LoVo (cell line): ENCODE measurements at regions not wholly inside any gene's neighbourhood (a gene's known extent, or its start where the extent isn't known, plus 50 kb on each side); places are given as distances from the start of the nearest gene placed in this dataset.
"Not testable (repeated sequence)": the region's sequence is repeated elsewhere in the genome, so short reads cannot be mapped to it uniquely, and the experiment has no call there.

Experiments used
- DNase-seq: peaks from one replicate; pipeline ENCODE4 v3.0.0-alpha.2; 2016; ENCODE audit warnings: low spot score

DNA sequence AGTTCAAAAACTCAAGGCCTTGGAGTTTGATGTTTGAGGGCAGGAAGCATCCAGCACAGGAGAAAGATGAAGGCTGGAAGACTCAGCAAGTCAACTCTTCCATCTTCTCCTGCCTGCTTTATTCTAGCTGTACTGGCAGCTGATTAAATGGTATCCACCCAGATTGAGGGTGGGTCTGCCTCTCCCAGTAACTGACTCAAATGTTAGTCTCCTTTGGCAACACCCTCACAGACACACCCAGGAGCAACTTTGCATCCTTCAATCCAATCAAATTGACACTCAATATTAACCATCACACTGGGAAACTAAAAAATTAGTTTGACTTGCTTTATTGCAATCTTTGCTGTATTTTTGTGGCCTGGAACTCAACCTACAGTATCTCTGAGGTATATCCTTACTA lies 230.5 kb upstream of the TARS1 start:
- not testable (repeated sequence) for DNase-seq

DNA sequence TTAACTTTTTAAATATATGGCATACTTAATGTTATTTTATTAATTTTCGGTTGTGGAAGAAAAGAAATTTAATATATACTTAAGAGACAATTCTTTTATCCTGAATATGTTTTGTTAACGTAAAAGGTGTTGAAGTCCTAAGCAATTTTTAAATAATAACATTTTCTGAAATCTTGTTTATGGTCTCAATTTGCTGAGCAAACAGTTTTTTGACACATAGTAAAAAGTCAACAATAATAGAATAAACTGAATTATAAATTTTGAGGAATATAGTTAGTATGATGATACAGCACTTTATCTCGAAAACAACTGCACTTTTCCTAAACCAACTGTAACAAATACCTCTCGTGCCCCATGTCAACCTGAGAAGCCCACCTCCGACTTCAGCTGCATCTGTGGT lies 229.8 kb upstream of the TARS1 start:
- no peak for DNase-seq

DNA sequence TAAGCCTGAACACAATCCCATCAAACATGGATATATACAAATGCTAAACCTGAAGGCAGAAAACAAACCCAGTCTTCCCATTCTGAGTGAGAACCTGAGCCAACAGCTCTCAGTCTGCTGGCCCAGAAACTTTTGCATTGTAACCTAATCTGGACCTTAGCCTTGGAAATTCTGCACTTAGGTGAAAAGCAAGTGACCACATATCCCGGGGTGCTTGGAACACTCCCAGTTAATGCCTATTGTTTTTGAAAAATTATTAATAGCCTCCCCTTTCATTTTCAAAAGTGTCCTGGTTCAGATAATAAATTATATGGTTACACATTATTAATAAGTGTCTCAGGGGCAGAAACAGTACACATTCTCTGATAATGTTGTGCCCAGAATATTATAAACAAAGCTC lies 228.3 kb upstream of the TARS1 start:
- DNase-seq, result no peak

DNA sequence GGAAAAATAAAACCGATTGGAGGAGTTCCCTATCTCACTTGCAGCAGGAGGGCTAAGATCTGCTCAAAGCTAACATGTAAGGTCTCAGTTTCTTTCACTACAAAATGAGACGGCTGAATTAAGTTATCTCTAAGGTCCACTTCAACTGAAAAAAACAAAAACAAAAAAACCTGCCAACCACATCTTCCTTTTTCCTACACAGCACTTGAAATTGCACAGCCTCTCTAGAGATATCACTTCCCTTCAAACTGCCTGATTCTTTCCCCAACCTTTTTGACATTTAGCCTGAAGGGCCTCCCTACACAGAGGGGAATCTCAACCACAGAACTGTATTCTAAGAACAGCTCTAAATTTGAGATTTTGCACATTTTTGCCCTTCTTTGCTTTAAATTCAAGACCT lies 227.9 kb upstream of the TARS1 start:
- DNase-seq, result no peak

DNA sequence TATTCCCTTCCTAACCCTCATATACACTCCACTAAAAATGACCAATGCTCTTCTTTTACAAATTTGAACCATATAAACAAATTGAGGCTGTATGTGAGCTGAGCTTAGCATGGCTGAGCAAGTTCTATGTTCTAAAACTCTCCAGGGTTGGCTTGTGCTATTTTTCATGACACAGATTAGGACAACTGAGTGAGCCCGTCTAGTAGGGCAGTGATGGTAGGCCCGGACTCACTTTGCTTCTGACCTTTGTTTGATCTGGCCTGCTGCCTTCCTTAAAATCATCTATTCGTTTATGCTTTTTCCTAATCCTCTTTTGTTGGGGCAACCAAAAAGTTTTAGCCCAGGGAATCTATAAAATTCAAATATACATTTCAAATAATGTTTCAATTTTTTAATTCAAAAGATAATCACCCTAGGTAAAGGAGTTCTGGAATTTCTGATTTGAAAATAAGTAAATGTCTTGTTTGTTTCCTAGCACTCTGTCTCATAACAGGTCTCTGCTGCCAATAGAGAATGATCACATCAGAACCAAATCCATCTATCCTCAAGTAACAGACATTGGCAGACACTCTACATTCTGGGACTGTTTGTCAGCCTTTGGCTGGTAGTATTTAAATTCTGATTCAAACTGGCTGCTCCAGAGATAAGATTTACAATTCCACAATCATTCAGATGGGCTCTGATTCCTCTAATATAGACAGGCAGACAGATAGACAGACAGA lies 217.0 kb upstream of the TARS1 start:
- DNase-seq, result no peak

DNA sequence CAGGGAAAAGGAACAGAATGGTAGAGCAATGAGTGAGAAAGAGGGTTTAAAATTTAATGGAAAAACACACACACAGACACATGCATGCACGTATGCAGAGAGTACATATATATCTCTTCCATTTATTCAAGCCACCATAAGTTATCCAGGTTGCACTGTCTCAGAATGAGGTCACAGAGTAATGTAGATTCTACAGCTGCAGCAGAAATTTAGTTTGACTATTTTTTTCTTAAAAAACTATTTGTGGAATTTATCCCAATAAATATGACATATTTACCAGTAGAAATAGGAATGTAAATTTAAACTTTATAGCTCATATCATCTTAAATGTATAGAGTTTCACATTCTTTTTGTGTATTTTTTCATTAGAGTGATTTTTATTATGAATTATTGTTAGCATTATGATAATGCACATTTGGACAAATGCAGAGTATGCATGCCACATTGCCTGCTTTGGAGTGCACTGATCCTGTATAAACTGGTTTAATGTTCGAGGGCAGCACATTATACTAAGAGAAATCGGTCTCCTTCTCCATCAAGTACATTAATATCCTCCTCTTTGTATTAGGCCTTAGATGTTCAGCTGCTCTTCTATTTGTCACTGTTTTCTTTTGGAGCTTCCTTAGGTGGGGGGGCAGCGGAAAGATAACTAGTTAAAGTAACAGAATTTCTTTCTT lies 216.3 kb upstream of the TARS1 start:
- no peak for DNase-seq

DNA sequence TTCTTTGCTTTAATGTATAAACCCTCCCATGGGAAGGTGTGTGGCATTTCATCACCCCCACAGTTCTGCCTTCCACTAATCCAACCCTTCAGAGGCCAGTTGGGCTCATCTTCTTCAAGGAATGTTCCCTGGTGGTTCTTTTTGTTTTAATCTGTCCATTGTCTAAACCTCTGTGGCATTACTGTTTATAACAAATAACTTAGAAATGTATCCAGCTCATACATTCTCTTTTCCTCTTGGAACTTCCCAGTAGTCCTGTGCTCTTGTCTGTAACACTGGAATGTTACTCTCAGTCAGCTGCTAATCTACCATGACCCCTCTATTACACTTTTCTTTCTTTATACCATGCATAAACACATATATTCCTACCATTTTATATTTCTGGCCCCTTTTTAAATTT lies 213.5 kb upstream of the TARS1 start:
- DNase-seq, result no peak

DNA sequence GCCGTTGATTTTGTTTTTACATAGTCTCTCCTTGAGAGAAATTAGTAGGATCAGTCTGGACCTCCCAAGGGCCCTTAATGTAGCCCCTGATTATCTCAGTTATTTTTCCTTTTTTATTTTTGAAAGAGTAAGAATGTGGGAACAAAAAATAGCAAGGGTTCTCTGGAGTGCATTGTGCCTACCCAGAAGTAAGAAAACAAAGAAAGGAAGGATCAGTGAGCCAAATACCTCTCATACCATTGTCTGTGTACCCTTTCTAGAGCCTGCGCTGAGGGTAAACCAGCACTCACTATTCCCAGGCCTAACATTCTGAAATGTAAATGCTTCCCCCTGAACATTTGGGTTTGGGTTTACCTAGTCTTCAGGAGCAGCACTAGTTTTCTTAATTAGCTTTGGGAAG lies 213.0 kb upstream of the TARS1 start:
- no peak for DNase-seq

DNA sequence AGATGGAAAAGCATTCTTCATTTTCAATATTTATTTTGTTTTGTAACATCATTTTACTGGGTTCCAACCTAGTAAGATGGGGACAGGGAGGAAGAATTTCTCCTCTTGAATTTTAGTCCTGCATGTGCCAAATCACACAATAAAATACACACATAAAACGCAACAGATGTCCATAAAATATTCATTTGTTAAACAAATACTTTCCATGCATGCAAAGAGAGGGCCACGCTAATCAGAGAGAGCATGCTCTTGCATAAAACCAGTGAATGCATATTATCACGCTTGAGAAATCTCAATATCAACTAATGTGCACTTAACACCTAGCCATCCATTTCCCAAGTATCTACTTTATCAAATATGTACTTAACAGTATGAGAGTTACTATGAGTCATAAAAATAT lies 212.6 kb upstream of the TARS1 start:
- no peak for DNase-seq

DNA sequence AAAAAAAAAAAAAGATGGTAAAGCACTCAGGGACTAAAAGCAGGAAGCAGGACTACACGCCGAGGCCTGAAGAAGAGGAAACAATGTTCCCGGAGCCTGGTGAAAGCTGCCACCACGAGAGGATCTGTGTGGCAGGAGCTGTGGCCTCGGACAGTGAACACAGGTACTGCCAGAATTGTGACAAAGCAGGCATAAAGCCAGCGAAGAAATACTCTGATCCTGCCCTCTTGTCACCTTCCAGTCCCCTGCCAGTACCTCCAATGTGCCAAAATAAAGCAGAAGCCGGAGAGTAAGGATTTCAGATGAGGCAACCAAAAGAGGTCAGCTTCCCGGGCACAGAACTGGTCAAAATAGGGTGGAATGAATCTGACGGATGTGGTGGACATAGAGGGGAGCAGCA lies 211.5 kb upstream of the TARS1 start:
- DNase-seq, result no peak

DNA sequence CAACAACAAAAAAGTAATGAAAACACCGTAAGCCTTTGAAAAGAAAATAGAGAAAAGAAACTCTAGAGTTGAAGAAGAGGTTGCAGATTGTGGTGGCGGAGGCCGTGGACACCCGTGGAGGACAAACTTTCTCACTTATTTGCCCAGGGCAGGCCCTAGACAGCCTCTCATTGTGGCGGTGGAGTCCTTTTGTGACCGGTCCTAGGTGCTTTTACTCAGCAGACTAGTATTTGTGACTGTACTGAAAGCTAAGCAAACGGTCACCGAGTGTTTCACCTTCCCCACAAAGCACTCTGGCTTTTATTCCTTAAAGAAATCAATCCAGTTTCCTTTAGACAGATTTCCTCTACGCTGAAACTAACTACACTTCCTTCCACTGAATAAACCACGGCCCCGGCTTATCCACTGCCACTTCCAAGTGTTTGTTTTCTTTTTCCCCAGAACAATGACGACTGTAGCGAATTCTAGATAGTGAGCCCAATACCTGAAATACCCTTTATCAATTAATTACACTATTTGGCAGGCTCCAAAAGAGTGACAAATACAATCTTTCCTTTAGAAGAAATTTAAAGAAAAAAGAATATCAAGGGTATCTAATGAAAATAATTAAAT lies 210.2 kb upstream of the TARS1 start:
- no peak for DNase-seq

DNA sequence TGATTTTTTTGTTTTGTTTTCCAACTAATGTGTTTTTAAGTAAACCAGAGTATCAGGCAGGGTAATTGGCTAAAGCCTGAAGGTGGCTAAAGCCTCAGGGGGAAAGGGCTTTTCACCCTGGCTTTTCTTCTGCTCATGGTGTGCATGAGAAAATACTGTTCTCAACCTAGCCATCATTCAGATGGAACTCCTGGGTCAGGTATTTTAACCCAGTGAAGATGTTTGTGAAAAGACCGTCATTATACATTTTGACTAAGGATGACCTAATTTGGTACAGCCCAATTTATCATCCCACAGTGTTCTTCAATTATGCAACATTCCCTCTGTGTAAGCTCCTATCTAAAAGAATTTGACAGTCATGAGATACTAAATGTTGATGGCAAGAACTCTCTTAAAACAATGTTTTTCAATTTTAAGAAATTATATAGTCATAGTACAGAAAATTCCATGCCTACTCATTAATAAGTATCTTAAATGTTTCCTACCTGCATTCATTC lies 209.5 kb upstream of the TARS1 start:
- DNase-seq, result no peak

DNA sequence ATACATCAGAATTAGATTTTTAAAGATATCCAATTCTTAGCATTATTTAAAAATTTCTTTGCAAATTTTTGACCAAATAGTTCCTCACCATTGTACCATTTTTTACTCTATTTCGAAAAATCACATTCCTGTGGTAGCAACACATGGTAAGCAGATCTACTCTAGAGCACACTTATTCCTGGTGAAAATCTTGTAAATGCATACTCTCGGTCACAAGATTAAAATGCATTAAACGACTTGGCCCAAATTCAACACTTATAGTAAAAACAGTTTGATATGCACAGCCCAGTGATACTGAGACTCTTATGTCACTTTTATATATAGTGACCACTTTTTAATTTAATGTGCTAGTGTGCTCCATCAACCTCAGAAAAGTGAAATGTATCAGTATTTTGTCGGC lies 208.8 kb upstream of the TARS1 start:
- DNase-seq, result no peak

DNA sequence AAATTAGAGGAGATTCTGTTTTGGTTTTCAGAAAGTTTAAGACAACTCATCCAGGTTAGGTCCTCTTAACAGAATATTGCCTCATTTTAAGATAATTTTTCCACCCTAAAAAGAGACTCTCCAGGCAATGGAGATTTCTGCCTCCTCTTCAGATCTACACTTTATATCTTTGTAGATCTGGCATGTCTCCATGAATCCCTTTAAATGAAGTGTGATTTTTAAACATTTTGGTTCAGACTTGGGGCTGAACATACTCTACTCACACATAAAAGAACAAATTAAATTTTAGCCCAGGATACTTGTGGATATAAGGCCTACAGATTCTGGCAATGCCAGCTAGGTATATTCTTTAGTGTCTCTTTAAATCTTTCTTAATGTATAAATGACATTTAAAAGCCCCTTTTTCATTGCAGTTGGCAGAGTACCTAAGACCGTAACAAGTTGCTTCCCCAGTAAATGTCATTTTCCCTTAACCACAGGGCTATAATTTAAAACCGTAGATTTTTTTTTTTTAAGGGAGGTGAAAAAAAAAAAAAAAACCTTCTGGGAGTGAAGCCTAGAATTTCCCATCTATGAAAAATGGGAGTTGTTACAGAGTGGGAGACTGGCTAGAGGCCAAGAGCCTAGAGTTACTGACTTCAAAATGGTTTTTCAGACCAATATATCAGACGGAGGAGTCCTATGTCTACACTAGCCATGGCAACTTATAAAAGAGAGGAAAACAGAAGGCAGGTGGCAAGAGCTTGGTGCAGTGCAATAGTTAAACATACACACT lies 207.8 kb upstream of the TARS1 start:
- no peak for DNase-seq

DNA sequence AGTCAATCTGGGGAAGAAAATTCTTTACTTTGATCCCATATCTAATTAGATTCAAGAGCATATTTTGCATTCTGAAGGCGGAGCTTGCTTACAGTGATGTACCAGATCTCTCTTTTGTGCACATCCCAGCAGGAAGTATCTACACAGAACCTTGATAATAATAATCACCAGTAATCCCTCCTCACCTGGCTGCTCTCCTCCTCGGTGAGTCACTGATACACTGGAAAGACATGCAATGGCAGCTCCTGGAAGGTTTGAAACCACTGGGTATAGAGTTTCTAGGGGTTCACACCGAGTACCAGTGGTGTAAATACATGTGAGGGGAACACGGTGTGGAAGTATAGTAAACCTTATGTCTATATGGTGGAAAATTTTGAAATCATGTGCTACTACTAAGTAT lies 205.5 kb upstream of the TARS1 start:
- no peak for DNase-seq

DNA sequence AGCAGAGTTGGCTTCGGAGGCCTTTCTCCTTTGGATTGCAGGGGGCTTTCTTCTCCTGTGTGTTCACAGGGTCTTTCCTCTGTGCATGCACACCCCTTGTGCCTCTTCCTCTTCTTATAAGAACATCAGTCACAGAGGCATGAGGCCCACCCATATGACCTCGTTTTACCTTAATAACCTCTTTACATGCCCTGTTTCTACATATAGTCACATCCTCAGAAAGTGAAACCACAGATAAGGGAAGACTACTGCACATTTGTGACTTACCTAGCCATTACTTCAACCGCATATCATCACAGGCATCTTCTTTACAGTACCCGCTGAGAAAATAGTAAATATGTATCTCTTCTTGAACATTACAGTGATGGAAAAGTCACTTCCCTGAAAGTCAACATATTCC lies 204.9 kb upstream of the TARS1 start:
- no peak for DNase-seq

DNA sequence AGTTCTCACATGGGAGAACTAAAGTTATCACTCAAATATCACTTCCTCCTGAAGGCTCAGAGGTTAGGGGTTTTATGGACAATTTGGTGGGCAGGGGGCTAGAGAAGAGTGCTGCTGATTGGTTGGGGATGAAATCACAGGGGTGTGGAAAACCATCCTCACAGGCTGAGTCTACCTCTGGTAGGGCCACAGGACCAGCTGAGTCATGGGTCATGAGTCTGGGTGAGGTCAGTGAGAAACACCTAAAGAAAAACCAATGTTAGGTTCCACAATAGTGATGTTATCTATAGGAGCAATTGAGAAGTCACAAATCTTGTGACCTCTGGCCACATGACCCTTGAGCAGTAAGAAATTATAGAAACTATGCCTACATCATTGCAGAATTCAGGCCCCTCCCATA lies 203.3 kb upstream of the TARS1 start:
- DNase-seq, result no peak

DNA sequence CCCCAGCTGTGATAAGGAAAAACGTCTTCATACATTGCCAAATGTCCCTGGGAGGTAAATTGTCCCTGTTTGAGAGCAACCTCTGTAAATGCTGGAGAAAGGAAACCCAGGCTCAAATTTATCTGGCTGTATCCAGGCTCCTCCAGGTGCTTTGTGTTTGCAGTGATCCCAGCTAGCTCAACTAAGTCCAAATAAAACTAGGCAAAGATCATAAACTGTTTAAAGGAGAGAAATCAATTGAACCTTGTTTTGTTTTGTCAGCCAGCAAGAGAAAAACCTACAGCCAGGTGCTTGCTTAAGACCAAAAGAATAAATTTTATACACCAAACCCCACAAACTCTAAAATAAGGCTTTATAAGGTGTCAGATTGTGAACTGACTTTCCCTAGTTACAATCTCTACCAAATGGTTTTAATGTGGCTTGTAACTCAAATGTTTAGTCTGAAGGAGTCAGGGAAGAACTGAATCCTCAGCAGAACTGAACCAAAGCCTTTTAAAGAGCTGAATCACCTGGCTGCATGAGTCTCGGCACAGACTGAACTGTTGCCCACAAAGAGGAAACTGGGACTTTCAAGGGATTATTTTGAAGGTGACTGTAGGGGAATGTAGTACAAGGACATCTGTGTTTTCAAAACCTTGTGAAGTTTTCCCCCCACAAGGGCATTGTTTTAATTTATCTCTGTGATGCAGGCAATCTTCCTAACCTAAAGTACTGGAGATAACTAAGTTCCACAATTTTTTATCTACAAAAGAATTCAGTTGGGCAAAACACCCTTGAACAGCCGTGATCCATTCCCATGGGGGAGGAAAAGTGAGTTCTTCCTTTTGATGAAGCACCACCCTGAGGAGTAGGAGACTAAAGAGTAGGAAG lies 201.7 kb upstream of the TARS1 start:
- no peak for DNase-seq

DNA sequence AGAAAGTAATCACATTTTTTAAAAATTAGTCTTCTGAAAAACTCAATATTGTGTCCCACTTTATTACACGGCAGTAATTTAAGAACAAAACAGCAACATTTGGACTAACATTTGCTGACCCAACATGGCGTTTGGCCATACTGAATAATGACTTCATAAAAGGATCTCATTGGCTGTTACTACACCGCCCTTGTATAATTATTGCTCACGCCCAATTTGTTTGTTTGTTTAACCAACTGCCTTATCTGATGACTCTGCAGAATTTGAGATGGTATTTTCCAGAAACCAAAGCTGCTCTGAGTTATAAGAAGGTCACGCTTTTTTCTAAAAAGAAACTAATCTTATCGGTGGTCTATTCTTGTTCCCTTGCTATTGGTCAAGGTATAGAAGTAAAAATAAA lies 200.2 kb upstream of the TARS1 start:
- no peak for DNase-seq

DNA sequence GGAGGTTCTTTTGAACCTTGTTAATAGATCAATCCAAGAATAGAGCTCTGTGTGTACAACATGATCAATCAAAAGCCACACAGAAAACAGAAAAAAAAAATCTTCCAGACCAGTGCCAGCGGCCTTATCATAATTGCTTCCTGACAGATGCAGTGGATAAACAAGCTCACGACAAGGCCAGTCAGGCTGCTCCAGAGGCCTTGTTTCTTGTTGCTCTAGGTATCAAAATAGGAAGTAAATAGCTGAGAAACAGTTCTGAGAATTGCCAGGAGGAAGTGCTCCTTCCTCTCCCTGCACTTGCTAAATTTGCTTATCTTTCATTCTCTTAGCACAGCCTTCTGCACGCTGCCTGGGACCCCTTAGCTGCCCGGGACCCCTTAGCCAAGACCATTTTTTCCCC lies 199.0 kb upstream of the TARS1 start:
- DNase-seq, result no peak

DNA sequence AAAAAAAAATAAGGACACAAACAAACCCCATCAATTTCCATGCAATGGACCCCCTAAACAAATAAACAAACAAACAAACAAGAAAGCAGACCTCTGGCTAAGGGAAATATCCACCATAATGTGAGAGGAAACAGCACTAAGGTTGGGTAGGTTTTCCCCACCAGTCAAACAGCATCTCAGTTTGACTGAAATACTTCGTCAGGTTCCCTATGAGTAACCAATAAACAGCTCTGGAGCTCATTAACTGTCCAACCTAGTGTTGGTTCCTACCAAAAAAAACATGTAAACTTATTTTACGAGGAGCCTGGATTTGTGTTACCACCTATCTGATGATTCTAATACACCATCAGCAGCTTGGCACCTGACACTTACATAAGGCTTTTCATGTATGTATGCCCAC lies 198.5 kb upstream of the TARS1 start:
- DNase-seq, result no peak
